Smooth muscle cell (in vitro differentiated cells): ENCODE measurements at regions not wholly inside any gene's neighbourhood (a gene's known extent, or its start where the extent isn't known, plus 50 kb on each side); places are given as distances from the start of the nearest gene placed in this dataset.

Experiments used
- DNase-seq: peaks from one replicate; lab custom pipeline; 2025; ENCODE audit not compliant: unreplicated experiment; lab: John Stamatoyannopoulos, UW
- H2AFZ ChIP-seq: fragments of 200-600 bp; sonication (generic); 2 replicates; pipeline ENCODE4 v1.6.0; 2016; ENCODE audit warnings: antibody characterized with exemption, low read depth, mild to moderate bottlenecking
- H3F3A ChIP-seq: fragments of 200-600 bp; sonication (generic); 2 replicates; pipeline ENCODE4 v1.6.0; 2017; ENCODE audit warnings: antibody characterized with exemption, low read depth
- H3K27ac ChIP-seq: fragments of 200-600 bp; sonication (generic); 2 replicates; pipeline ENCODE4 v1.5.1; 2016; ENCODE audit warnings: low read depth, mild to moderate bottlenecking
- H3K27me3 ChIP-seq: fragments of 200-600 bp; sonication (generic); 2 replicates; pipeline ENCODE4 v1.6.1; 2016; ENCODE audit warnings: low read depth, mild to moderate bottlenecking
- H3K36me3 ChIP-seq: fragments of 200-600 bp; sonication (generic); 2 replicates; pipeline ENCODE4 v1.5.1; 2016; ENCODE audit warnings: low read depth
- H3K4me1 ChIP-seq: fragments of 200-600 bp; sonication (generic); 2 replicates; pipeline ENCODE4 v1.5.1; 2016; ENCODE audit warnings: low read depth
- H3K4me2 ChIP-seq: fragments of 200-600 bp; sonication (generic); 2 replicates; pipeline ENCODE4 v1.6.0; 2016; ENCODE audit warnings: mild to moderate bottlenecking
- H3K4me3 ChIP-seq: fragments of 200-600 bp; sonication (generic); 2 replicates; pipeline ENCODE4 v1.5.1; 2016; ENCODE audit warnings: mild to moderate bottlenecking
- H3K79me2 ChIP-seq: fragments of 200-600 bp; sonication (generic); 2 replicates; pipeline ENCODE4 v1.6.0; 2016; ENCODE audit warnings: low read depth, mild to moderate bottlenecking
- H3K9ac ChIP-seq: fragments of 200-600 bp; sonication (generic); 2 replicates; pipeline ENCODE4 v1.6.0; 2016; ENCODE audit warnings: low read depth
- H3K9me3 ChIP-seq: fragments of 200-600 bp; sonication (generic); replicated peaks from 2 replicates; pipeline ENCODE4 v1.5.1; 2016; ENCODE audit warnings: low read depth
- H4K20me1 ChIP-seq: fragments of 200-600 bp; sonication (generic); 2 replicates; pipeline ENCODE4 v1.6.0; 2016; ENCODE audit warnings: low read depth
- CTCF ChIP-seq: fragments of 200-600 bp; sonication (generic); IDR thresholded peaks from 2 replicates; pipeline ENCODE4 v1.5.1; 2017; ENCODE audit warnings: borderline replicate concordance, mild to moderate bottlenecking, antibody characterized with exemption; ENCODE audit not compliant: insufficient read depth, poor library complexity, severe bottlenecking
- WGBS: methylation state at CpG from one replicate; pipeline ENCODE4 v1.1.7; 2016; ENCODE audit warnings: low lambda C conversion rate; 5-methylcytosine and 5-hydroxymethylcytosine counted together

- Histone ChIP-seq H3K27ac (no peak overlapping the region), H3K79me2 (no peaks in the 10 kb centered on the region), H3K4me2 (no peak overlapping the region), H2AFZ (no peak overlapping the region), H4K20me1 (no peaks in the 10 kb centered on the region), H3K4me3 (no peak overlapping the region), H3F3A (no peaks in the 10 kb centered on the region), H3K4me1 (no peaks in the 10 kb centered on the region), H3K36me3 (no peaks in the 10 kb centered on the region), H3K9me3 (no peaks in the 10 kb centered on the region), H3K9ac (no peak overlapping the region), H3K27me3 (no peaks in the 10 kb centered on the region)
- TF ChIP-seq CTCF = no peak
- DNase-seq = no peak
- 94% methylated on average over 5 of the region's 5 CpGs for WGBS
Observed at GRCh38 chr17:53979991-53980390, 157.3 kb downstream of the KIF2B start.

- TF ChIP-seq CTCF = no peak
- 89% methylated on average over 2 of the region's 2 CpGs for WGBS
- Histone ChIP-seq H3K9ac (no peak overlapping the region), H3K36me3 (no peaks in the 10 kb centered on the region), H3K4me2 (no peak overlapping the region), H3F3A (no peaks in the 10 kb centered on the region), H3K27me3 (no peaks in the 10 kb centered on the region), H3K9me3 (no peaks in the 10 kb centered on the region), H3K4me3 (no peak overlapping the region), H3K27ac (no peak overlapping the region), H3K4me1 (no peaks in the 10 kb centered on the region), H4K20me1 (no peaks in the 10 kb centered on the region), H3K79me2 (no peaks in the 10 kb centered on the region), H2AFZ (no peak overlapping the region)
- no peak for DNase-seq
Observed at GRCh38 chr17:53996131-53996530, 173.4 kb downstream of the KIF2B start.

- H3K27ac ChIP-seq = no peak overlapping the region
- no peaks in the 10 kb centered on the region for H3K27me3 ChIP-seq
- no peak overlapping the region for H3K4me2 ChIP-seq
- no peak overlapping the region for H3K9ac ChIP-seq
- H3F3A ChIP-seq = no peaks in the 10 kb centered on the region
- no peak overlapping the region for H2AFZ ChIP-seq
- no peaks in the 10 kb centered on the region for H3K9me3 ChIP-seq
- TF ChIP-seq CTCF = no peak
- no peaks in the 10 kb centered on the region for H3K4me1 ChIP-seq
- H3K79me2 ChIP-seq = no peaks in the 10 kb centered on the region
- H4K20me1 ChIP-seq = no peaks in the 10 kb centered on the region
- H3K36me3 ChIP-seq = no peaks in the 10 kb centered on the region
- DNase-seq = no peak
- no peak overlapping the region for H3K4me3 ChIP-seq
Observed at GRCh38 chr17:53996890-53997289, 174.2 kb downstream of the KIF2B start.

GRCh38 chr17:54007855-54008254 lies 185.1 kb downstream of the KIF2B start:
- Histone ChIP-seq H3F3A (no peaks in the 10 kb centered on the region), H3K9ac (no peak overlapping the region), H3K9me3 (no peaks in the 10 kb centered on the region), H4K20me1 (no peaks in the 10 kb centered on the region), H3K27me3 (no peaks in the 10 kb centered on the region), H3K4me3 (no peak overlapping the region), H3K79me2 (no peaks in the 10 kb centered on the region), H3K4me1 (no peaks in the 10 kb centered on the region), H2AFZ (no peak overlapping the region), H3K4me2 (no peak overlapping the region), H3K36me3 (no peaks in the 10 kb centered on the region), H3K27ac (no peak overlapping the region)
- TF ChIP-seq CTCF = no peak
- no peak for DNase-seq
- 93% methylated on average over 2 of the region's 2 CpGs for WGBS
